ENCODE measurements at regions not wholly inside any gene's neighbourhood (a gene's known extent, or its start where the extent isn't known, plus 50 kb on each side); places are given as distances from the start of the nearest gene placed in this dataset.

DNA sequence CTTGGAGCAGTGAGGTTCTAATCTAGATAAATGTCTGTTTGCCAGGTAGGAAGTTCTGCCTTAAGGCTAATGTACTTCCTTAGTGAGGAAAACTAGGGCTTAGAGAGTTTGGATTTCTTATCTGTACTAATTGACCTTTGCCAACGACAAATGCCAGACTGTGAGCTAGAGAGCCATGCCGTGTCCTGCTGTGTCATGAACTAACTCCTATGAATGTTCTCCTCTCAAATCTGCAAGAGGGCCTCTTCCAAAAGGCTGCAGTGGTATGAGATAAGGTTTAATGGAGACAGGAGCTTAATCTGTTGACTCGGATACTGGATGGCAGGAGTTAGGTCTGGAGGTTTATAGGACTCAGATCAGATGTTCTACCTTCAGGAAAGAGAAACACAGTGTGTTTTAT, 524.9 kb downstream of the NTRK3 start:
- no peak for ATAC-seq
- TF ChIP-seq PPARA (CRISPR knock-in tag; IDR thresholded peaks at IDR 0.05; ENCODE audit: borderline replicate concordance) (no peak), BACH2 (CRISPR knock-in tag; IDR thresholded peaks at IDR 0.05; ENCODE audit: borderline replicate concordance) (no peak), ZNF70 (CRISPR knock-in tag; IDR thresholded peaks at IDR 0.05) (no peak), ZNF8 (CRISPR knock-in tag; IDR thresholded peaks at IDR 0.05) (no peak), ZFP30 (CRISPR knock-in tag; IDR thresholded peaks at IDR 0.05) (no peak), TOX (CRISPR knock-in tag; IDR thresholded peaks at IDR 0.05; ENCODE audit: borderline replicate concordance) (no peak), ARNTL (CRISPR knock-in tag; IDR thresholded peaks at IDR 0.05; ENCODE audit: borderline replicate concordance, low read depth) (no peak), ESRRG (CRISPR knock-in tag; IDR thresholded peaks at IDR 0.05) (no peak), ZC3H10 (CRISPR knock-in tag; IDR thresholded peaks at IDR 0.05) (no peak), ISL1 (CRISPR knock-in tag; IDR thresholded peaks at IDR 0.05) (no peak), ZNF565 (CRISPR knock-in tag; conservative IDR thresholded peaks at IDR 0.05; ENCODE audit: low read depth) (no peak), SNAI2 (CRISPR knock-in tag; IDR thresholded peaks at IDR 0.05) (no peak), GLIS3 (CRISPR knock-in tag; IDR thresholded peaks at IDR 0.05) (no peak), RARB (CRISPR knock-in tag; IDR thresholded peaks at IDR 0.05) (no peak)
- TF ChIP-seq, protein P1, sequence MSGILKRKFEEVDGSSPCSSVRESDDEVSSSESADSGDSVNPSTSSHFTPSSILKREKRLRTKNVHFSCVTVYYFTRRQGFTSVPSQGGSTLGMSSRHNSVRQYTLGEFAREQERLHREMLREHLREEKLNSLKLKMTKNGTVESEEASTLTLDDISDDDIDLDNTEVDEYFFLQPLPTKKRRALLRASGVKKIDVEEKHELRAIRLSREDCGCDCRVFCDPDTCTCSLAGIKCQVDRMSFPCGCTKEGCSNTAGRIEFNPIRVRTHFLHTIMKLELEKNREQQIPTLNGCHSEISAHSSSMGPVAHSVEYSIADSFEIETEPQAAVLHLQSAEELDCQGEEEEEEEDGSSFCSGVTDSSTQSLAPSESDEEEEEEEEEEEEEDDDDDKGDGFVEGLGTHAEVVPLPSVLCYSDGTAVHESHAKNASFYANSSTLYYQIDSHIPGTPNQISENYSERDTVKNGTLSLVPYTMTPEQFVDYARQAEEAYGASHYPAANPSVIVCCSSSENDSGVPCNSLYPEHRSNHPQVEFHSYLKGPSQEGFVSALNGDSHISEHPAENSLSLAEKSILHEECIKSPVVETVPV (CRISPR knock-in tag; IDR thresholded peaks at IDR 0.05), result no peak
- TF ChIP-seq, protein P2, sequence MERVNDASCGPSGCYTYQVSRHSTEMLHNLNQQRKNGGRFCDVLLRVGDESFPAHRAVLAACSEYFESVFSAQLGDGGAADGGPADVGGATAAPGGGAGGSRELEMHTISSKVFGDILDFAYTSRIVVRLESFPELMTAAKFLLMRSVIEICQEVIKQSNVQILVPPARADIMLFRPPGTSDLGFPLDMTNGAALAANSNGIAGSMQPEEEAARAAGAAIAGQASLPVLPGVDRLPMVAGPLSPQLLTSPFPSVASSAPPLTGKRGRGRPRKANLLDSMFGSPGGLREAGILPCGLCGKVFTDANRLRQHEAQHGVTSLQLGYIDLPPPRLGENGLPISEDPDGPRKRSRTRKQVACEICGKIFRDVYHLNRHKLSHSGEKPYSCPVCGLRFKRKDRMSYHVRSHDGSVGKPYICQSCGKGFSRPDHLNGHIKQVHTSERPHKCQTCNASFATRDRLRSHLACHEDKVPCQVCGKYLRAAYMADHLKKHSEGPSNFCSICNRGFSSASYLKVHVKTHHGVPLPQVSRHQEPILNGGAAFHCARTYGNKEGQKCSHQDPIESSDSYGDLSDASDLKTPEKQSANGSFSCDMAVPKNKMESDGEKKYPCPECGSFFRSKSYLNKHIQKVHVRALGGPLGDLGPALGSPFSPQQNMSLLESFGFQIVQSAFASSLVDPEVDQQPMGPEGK (CRISPR knock-in tag; IDR thresholded peaks at IDR 0.05; ENCODE audit: borderline replicate concordance), result no peak
- TF ChIP-seq, protein P3, sequence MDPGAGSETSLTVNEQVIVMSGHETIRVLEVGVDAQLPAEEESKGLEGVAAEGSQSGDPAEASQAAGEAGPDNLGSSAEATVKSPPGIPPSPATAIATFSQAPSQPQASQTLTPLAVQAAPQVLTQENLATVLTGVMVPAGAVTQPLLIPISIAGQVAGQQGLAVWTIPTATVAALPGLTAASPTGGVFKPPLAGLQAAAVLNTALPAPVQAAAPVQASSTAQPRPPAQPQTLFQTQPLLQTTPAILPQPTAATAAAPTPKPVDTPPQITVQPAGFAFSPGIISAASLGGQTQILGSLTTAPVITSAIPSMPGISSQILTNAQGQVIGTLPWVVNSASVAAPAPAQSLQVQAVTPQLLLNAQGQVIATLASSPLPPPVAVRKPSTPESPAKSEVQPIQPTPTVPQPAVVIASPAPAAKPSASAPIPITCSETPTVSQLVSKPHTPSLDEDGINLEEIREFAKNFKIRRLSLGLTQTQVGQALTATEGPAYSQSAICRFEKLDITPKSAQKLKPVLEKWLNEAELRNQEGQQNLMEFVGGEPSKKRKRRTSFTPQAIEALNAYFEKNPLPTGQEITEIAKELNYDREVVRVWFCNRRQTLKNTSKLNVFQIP (CRISPR knock-in tag; IDR thresholded peaks at IDR 0.05; ENCODE audit: borderline replicate concordance, low read depth), result no peak

DNA sequence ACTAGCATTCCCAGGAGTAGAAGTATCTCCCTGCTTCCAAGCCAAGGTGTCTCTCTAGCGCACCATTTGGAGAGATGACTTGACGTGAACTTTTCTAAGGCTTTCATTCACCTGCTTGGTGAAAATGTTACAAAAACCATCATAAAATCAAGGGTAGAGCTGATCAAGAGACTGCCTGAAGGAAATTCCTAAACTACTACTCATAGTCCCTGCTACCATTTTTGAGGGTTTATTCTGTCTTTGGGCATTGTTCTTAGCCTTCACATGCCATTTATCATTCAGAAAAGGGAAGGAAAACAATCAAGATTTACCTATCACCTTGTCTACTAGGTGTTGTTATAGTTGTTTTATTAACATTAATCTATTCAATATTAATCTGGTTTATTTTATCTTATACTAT, 525.8 kb downstream of the NTRK3 start:
- no peak for ATAC-seq
- no peak for TF ChIP-seq GLIS3 (CRISPR knock-in tag; IDR thresholded peaks at IDR 0.05)
- no peak for TF ChIP-seq BACH2 (CRISPR knock-in tag; IDR thresholded peaks at IDR 0.05; ENCODE audit: borderline replicate concordance)
- no peak for TF ChIP-seq ESRRG (CRISPR knock-in tag; IDR thresholded peaks at IDR 0.05)
- no peak for TF ChIP-seq ARNTL (CRISPR knock-in tag; IDR thresholded peaks at IDR 0.05; ENCODE audit: borderline replicate concordance, low read depth)
- TF ChIP-seq ZFP3 (CRISPR knock-in tag; IDR thresholded peaks at IDR 0.05), result no peak
- TF ChIP-seq ZNF565 (CRISPR knock-in tag; conservative IDR thresholded peaks at IDR 0.05; ENCODE audit: low read depth), result no peak
- TF ChIP-seq, protein P3 (CRISPR knock-in tag; IDR thresholded peaks at IDR 0.05; ENCODE audit: borderline replicate concordance, low read depth), result no peak
- TF ChIP-seq, protein P4, sequence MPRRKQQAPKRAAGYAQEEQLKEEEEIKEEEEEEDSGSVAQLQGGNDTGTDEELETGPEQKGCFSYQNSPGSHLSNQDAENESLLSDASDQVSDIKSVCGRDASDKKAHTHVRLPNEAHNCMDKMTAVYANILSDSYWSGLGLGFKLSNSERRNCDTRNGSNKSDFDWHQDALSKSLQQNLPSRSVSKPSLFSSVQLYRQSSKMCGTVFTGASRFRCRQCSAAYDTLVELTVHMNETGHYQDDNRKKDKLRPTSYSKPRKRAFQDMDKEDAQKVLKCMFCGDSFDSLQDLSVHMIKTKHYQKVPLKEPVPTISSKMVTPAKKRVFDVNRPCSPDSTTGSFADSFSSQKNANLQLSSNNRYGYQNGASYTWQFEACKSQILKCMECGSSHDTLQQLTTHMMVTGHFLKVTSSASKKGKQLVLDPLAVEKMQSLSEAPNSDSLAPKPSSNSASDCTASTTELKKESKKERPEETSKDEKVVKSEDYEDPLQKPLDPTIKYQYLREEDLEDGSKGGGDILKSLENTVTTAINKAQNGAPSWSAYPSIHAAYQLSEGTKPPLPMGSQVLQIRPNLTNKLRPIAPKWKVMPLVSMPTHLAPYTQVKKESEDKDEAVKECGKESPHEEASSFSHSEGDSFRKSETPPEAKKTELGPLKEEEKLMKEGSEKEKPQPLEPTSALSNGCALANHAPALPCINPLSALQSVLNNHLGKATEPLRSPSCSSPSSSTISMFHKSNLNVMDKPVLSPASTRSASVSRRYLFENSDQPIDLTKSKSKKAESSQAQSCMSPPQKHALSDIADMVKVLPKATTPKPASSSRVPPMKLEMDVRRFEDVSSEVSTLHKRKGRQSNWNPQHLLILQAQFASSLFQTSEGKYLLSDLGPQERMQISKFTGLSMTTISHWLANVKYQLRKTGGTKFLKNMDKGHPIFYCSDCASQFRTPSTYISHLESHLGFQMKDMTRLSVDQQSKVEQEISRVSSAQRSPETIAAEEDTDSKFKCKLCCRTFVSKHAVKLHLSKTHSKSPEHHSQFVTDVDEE (CRISPR knock-in tag; IDR thresholded peaks at IDR 0.05), result no peak
- no peak for TF ChIP-seq ZNF8 (CRISPR knock-in tag; IDR thresholded peaks at IDR 0.05)
- TF ChIP-seq OSR1 (CRISPR knock-in tag; IDR thresholded peaks at IDR 0.05), result no peak
- no peak for TF ChIP-seq ZFP30 (CRISPR knock-in tag; IDR thresholded peaks at IDR 0.05)
- TF ChIP-seq, protein P5, sequence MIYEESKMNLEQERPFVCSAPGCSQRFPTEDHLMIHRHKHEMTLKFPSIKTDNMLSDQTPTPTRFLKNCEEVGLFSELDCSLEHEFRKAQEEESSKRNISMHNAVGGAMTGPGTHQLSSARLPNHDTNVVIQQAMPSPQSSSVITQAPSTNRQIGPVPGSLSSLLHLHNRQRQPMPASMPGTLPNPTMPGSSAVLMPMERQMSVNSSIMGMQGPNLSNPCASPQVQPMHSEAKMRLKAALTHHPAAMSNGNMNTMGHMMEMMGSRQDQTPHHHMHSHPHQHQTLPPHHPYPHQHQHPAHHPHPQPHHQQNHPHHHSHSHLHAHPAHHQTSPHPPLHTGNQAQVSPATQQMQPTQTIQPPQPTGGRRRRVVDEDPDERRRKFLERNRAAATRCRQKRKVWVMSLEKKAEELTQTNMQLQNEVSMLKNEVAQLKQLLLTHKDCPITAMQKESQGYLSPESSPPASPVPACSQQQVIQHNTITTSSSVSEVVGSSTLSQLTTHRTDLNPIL (CRISPR knock-in tag; IDR thresholded peaks at IDR 0.05; ENCODE audit: low read depth), result no peak
- no peak for TF ChIP-seq ZNF70 (CRISPR knock-in tag; IDR thresholded peaks at IDR 0.05)

Data from SK-N-SH treated with all-trans-retinoic acid at 6 μM for 48 hours (cell line).